ENCODE measurements at regions not wholly inside any gene's neighbourhood (a gene's known extent, or its start where the extent isn't known, plus 50 kb on each side); places are given as distances from the start of the nearest gene placed in this dataset.

DNA sequence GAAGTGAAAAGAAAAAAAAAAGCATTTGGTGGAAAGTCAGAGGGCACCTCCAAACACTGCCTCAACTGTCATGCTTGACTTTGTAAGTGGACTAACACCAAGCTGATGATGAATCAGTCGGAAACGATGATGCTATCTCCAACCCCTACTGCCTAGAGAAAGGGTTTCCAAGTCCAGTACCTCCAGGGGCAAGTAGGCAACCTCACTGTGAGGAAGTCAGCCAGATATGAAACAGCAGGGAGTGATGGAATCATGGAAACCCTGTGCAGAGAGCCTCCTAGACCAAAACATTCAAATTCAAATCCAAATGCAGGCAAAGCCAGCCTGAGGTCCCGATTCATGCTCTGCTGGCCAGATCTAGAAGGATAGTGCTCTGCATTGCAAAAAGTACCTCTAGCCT lies 100.9 kb upstream of the SERP2 start:
- peak; percentile 71 for DNase-seq (ENCODE audit: low spot score)
- TF ChIP-seq, protein P1, sequence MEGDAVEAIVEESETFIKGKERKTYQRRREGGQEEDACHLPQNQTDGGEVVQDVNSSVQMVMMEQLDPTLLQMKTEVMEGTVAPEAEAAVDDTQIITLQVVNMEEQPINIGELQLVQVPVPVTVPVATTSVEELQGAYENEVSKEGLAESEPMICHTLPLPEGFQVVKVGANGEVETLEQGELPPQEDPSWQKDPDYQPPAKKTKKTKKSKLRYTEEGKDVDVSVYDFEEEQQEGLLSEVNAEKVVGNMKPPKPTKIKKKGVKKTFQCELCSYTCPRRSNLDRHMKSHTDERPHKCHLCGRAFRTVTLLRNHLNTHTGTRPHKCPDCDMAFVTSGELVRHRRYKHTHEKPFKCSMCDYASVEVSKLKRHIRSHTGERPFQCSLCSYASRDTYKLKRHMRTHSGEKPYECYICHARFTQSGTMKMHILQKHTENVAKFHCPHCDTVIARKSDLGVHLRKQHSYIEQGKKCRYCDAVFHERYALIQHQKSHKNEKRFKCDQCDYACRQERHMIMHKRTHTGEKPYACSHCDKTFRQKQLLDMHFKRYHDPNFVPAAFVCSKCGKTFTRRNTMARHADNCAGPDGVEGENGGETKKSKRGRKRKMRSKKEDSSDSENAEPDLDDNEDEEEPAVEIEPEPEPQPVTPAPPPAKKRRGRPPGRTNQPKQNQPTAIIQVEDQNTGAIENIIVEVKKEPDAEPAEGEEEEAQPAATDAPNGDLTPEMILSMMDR (IDR thresholded peaks at IDR 0.05), result no peak
- Histone ChIP-seq H3K4me3 (no peak overlapping the region), H3K27ac (peak overlapping the region; percentile 81 to 90)

DNA sequence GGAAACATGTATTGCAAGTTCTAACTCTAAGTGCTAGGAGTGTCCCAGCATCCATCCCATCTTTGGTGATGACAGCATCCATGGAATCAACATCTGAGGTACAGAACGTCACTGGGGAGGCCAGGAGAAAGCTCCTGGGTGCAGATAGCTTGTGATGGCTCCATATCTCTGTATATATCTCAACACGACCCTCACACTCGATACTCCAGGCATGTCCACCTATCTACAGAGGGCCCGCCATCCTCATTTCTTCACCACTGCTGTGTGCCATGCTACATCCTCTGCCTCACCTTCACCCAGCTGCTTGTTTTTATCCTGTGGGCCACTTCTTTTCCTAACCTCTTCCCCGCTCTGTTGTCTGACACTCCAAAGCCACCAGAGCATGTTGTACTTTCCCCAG lies 100.4 kb upstream of the SERP2 start:
- Histone ChIP-seq H3K27ac (peak overlapping the region; percentile 81 to 90), H3K4me3 (no peak overlapping the region)
- TF ChIP-seq, protein P1 (IDR thresholded peaks at IDR 0.05), result no peak
- DNase-seq (ENCODE audit: low spot score), result peak; percentile 55

DNA sequence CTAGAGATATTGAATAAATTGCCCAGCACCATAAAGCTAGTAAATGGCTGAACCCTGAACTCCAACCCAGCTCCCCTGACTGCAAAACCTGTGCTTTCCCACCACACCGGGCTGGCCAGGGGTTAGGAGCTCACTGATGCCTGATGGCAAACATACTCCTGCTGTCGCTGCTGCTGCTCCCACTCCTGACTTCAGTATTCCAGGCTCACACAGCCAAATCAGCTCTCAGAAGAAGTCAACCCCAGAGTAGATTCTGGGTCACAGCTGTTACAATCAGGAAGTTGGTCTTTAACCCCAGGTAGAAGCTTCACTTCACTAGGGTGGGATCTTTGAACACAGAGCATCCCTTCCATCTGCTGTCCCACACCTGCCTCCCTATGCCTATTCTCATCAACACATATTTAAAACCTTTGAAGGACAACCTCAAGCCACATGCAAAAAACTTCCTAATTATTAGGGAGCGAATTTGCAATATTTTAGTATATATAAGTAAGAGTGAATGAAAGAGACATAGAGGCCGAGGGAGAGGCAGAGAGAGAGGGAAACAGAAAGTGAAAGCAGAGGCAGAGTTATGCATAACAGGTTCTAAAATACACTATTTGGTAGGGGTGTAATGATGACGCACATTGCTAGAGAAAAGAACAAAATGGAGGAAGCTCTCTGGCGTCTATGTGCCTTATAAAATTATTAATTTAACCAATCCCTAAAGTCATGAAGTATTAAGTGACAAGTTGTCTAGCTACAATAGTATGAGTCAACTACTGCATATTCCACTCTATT lies 99.4 kb upstream of the SERP2 start:
- Histone ChIP-seq H3K27ac (peak overlapping the region; percentile 81 to 90), H3K4me3 (peak overlapping the region; percentile 49)
- TF ChIP-seq, protein P1 (IDR thresholded peaks at IDR 0.05), result no peak
- peak; percentile 70 for DNase-seq (ENCODE audit: low spot score)

DNA sequence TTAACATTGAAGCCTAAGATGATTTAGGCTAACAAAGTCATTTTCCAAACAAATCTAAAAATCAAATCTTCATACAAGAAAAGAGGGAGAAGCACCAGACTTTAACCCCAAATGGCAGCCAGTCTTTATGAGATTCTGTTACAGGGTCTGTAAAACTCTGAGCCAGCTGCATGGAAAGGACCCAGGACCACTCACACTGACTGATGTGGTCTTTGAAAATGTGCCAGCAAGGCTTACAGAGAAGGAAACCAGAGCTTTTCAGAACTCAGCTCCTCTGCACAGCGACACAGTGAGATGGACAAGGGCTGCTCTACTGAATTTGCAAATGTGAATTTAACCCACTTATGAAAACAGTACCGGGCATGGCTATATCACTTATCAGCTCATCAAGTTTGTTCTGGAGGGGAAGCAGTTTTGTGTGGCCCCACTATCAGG lies 98.8 kb upstream of the SERP2 start:
- H3K4me3 ChIP-seq, result peak overlapping the region; percentile 49
- peak; percentile 52 for DNase-seq (ENCODE audit: low spot score)
- TF ChIP-seq, protein P1 (IDR thresholded peaks at IDR 0.05), result no peak
- peak overlapping the region; percentile 81 to 90 for H3K27ac ChIP-seq

DNA sequence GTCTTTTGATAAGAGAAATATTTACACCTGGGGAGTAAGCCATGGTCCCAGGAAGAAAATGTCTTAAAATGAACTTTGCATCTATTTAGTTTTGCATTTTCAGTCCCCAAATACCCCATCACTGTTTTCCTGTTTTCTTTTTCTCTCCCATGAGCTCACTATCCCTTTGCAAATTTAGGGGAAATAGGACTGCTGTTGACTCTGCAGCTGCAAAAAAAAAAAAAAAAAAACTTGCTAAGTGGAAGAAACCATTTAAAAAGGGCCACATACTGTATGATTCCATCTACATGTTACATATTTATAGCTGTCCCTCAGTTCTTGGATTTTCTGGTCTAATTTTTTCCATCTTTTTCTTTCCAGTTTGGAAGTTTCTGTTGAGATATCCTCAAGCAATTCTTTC lies 98.2 kb upstream of the SERP2 start:
- peak overlapping the region; percentile 81 to 90 for H3K27ac ChIP-seq
- TF ChIP-seq, protein P1 (IDR thresholded peaks at IDR 0.05), result no peak
- DNase-seq (ENCODE audit: low spot score), result no peak
- H3K4me3 ChIP-seq, result no peak overlapping the region

DNA sequence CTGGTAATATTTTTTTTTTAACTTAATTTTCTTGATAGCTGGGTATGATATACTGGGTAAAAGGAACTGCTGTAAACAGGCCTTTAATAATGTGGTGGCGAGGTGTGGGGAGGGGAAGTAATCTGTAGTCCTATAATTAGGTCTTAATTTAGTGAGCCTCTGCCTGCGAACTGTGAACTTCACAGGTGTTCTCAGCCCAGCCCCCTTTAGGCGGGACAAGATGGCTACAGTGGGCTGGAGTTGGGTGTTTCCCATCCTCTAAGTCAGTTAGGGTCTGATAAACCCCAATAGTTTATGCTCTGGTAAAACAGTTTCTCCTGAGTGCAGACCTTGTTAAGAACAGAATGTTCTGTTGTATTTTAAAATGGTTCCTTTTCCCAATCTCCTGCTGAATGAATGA lies 97.6 kb upstream of the SERP2 start:
- H3K27ac ChIP-seq, result no peak overlapping the region
- H3K4me3 ChIP-seq, result no peak overlapping the region
- TF ChIP-seq, protein P1 (IDR thresholded peaks at IDR 0.05), result no peak
- peak; percentile 60 for DNase-seq (ENCODE audit: low spot score)

DNA sequence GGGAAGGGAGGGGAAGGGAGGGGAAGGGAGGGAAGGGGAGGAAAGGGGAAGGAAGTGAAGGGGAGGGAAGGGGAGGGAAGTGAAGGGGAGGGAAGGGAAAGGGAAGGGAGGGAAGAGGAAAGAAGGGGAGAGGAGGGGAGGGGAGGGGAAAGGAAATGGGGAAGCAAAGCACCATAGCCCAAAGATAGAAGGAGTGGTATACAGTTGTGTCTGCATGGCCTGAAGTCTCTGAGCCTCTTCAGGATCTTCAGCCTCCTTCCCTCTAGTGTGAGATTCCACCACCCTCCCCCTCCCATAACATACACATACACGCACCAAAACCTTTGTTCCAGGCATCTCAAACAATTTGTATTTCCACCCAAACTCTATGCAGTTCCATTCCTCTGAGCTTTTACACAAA lies 96.2 kb upstream of the SERP2 start:
- Histone ChIP-seq H3K4me3 (no peak overlapping the region), H3K27ac (no peak overlapping the region)
- TF ChIP-seq, protein P1 (IDR thresholded peaks at IDR 0.05), result no peak
- DNase-seq (ENCODE audit: low spot score), result no peak
